H1 (cell line): ENCODE measurements at regions not wholly inside any gene's neighbourhood (a gene's known extent, or its start where the extent isn't known, plus 50 kb on each side); places are given as distances from the start of the nearest gene placed in this dataset.

Source experiments
- ATF3 ChIP-seq: IDR thresholded peaks from 2 replicates; pipeline ENCODE4 v1.6.1; 2011; ENCODE audit warnings: low read depth, mild to moderate bottlenecking, low read length; ENCODE audit not compliant: insufficient read depth
- CREB1 ChIP-seq: IDR thresholded peaks from 2 replicates; pipeline ENCODE4 v1.6.1; 2012; ENCODE audit warnings: inconsistent platforms
- EP300 ChIP-seq, 2 experiments: IDR thresholded peaks; 1 replicate in 1 of 2; 2 replicates in 1 of 2; pipeline ENCODE4 v1.6.1; 2011 to 2012; ENCODE audit warnings: low read depth in 2 of 2, low read length in 2 of 2, mild to moderate bottlenecking in 2 of 2, borderline replicate concordance in 1 of 2, inconsistent platforms in 1 of 2, moderate library complexity in 1 of 2
- FOSL1 ChIP-seq: IDR thresholded peaks from 2 replicates; pipeline ENCODE4 v1.6.1; 2011; ENCODE audit warnings: mild to moderate bottlenecking, low read depth, low read length, moderate library complexity; ENCODE audit not compliant: insufficient read depth
- HDAC6 ChIP-seq: IDR thresholded peaks from one replicate; pipeline ENCODE4 v1.7.1; 2012; ENCODE audit warnings: low read depth, mild to moderate bottlenecking, inconsistent platforms, low read length, moderate library complexity
- RFX5 ChIP-seq: IDR thresholded peaks from 2 replicates; pipeline ENCODE4 v1.6.1; 2011; ENCODE audit warnings: low read depth, low read length, improper control_type of control experiment, borderline replicate concordance
- RNF2 ChIP-seq: fragments of 200-900, 300-1000 bp; sonication (generic); IDR thresholded peaks from 2 replicates; pipeline ENCODE4 v1.7.1; 2016; ENCODE audit warnings: borderline replicate concordance, low read depth, mild to moderate bottlenecking, antibody characterized with exemption, low read length; ENCODE audit not compliant: poor library complexity, severe bottlenecking; ENCODE audit errors: missing control alignments
- SIN3A ChIP-seq, 2 experiments: IDR thresholded peaks in 1 of 2; conservative IDR thresholded peaks in 1 of 2; 2 replicates each; pipeline ENCODE4 v1.6.1; 2011 to 2012; ENCODE audit warnings: low read length in 2 of 2, improper control_type of control experiment in 1 of 2, low read depth in 1 of 2, mild to moderate bottlenecking in 1 of 2
- SIRT6 ChIP-seq: IDR thresholded peaks from one replicate; pipeline ENCODE4 v1.7.1; 2012; ENCODE audit warnings: low read length, inconsistent platforms
- TF ChIP-seq, protein P1 (sequence below): fragments of 300-600 bp; sonication (generic); IDR thresholded peaks from 2 replicates; pipeline ENCODE4 v1.7.1; 2012; ENCODE audit warnings: low read length, moderate library complexity, mild to moderate bottlenecking, inconsistent platforms; ENCODE audit not compliant: insufficient replicate concordance

GRCh38 chr14:26687301-26687837 is 89.5 kb upstream of the NOVA1 start (continued):
- TF ChIP-seq, protein P1, sequence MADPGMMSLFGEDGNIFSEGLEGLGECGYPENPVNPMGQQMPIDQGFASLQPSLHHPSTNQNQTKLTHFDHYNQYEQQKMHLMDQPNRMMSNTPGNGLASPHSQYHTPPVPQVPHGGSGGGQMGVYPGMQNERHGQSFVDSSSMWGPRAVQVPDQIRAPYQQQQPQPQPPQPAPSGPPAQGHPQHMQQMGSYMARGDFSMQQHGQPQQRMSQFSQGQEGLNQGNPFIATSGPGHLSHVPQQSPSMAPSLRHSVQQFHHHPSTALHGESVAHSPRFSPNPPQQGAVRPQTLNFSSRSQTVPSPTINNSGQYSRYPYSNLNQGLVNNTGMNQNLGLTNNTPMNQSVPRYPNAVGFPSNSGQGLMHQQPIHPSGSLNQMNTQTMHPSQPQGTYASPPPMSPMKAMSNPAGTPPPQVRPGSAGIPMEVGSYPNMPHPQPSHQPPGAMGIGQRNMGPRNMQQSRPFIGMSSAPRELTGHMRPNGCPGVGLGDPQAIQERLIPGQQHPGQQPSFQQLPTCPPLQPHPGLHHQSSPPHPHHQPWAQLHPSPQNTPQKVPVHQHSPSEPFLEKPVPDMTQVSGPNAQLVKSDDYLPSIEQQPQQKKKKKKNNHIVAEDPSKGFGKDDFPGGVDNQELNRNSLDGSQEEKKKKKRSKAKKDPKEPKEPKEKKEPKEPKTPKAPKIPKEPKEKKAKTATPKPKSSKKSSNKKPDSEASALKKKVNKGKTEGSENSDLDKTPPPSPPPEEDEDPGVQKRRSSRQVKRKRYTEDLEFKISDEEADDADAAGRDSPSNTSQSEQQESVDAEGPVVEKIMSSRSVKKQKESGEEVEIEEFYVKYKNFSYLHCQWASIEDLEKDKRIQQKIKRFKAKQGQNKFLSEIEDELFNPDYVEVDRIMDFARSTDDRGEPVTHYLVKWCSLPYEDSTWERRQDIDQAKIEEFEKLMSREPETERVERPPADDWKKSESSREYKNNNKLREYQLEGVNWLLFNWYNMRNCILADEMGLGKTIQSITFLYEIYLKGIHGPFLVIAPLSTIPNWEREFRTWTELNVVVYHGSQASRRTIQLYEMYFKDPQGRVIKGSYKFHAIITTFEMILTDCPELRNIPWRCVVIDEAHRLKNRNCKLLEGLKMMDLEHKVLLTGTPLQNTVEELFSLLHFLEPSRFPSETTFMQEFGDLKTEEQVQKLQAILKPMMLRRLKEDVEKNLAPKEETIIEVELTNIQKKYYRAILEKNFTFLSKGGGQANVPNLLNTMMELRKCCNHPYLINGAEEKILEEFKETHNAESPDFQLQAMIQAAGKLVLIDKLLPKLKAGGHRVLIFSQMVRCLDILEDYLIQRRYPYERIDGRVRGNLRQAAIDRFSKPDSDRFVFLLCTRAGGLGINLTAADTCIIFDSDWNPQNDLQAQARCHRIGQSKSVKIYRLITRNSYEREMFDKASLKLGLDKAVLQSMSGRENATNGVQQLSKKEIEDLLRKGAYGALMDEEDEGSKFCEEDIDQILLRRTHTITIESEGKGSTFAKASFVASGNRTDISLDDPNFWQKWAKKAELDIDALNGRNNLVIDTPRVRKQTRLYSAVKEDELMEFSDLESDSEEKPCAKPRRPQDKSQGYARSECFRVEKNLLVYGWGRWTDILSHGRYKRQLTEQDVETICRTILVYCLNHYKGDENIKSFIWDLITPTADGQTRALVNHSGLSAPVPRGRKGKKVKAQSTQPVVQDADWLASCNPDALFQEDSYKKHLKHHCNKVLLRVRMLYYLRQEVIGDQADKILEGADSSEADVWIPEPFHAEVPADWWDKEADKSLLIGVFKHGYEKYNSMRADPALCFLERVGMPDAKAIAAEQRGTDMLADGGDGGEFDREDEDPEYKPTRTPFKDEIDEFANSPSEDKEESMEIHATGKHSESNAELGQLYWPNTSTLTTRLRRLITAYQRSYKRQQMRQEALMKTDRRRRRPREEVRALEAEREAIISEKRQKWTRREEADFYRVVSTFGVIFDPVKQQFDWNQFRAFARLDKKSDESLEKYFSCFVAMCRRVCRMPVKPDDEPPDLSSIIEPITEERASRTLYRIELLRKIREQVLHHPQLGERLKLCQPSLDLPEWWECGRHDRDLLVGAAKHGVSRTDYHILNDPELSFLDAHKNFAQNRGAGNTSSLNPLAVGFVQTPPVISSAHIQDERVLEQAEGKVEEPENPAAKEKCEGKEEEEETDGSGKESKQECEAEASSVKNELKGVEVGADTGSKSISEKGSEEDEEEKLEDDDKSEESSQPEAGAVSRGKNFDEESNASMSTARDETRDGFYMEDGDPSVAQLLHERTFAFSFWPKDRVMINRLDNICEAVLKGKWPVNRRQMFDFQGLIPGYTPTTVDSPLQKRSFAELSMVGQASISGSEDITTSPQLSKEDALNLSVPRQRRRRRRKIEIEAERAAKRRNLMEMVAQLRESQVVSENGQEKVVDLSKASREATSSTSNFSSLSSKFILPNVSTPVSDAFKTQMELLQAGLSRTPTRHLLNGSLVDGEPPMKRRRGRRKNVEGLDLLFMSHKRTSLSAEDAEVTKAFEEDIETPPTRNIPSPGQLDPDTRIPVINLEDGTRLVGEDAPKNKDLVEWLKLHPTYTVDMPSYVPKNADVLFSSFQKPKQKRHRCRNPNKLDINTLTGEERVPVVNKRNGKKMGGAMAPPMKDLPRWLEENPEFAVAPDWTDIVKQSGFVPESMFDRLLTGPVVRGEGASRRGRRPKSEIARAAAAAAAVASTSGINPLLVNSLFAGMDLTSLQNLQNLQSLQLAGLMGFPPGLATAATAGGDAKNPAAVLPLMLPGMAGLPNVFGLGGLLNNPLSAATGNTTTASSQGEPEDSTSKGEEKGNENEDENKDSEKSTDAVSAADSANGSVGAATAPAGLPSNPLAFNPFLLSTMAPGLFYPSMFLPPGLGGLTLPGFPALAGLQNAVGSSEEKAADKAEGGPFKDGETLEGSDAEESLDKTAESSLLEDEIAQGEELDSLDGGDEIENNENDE: no peak
- TF ChIP-seq SIRT6: no peak
- no peak for TF ChIP-seq SIN3A (conservative IDR thresholded peaks at IDR 0.05 in 1 of 2, IDR thresholded peaks at IDR 0.05 in 1 of 2; ENCODE audit: low read depth in 1 of 2, low read length in 2 of 2)
- no peak for TF ChIP-seq ATF3
- TF ChIP-seq EP300 (IDR thresholded peaks at IDR 0.05; ENCODE audit: borderline replicate concordance in 1 of 2, low read depth in 2 of 2, low read length in 2 of 2): no peak
- no peak for TF ChIP-seq RNF2
- TF ChIP-seq CREB1: no peak
- no peak for TF ChIP-seq RFX5
- TF ChIP-seq HDAC6: no peak
- TF ChIP-seq FOSL1: no peak
